HT1080 (cell line): ENCODE measurements at regions not wholly inside any gene's neighbourhood (a gene's known extent, or its start where the extent isn't known, plus 50 kb on each side); places are given as distances from the start of the nearest gene placed in this dataset.

ENCODE experiments used
- DNase-seq: peaks from one replicate; pipeline ENCODE4 v3.0.0-alpha.2; 2015; ENCODE audit warnings: low read depth

- no peak for DNase-seq
Measured at GRCh38 chr13:108005231-108005630, 210.1 kb downstream of the LIG4 start.

DNA sequence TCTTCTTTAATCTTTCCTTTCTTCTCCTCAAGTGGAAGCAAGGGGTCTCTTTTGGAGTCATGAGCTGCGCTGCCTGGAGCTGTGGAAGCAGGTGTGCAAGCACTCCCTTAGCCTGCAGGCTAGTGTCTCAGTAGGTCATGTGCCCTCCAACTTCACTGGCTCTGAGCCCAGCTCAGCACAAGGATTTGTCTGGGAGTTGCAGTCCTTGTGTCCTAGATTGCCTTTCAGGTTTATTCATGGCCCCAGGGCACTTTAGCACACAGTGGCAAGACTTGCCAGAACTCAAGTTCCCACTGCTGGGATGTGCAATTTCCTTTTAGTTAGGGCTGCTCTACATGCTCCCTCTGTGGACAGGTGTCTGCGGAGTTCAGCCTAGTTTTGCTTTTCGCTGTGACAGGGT lies 211.7 kb downstream of the LIG4 start:
- peak; percentile 5 for DNase-seq

DNA sequence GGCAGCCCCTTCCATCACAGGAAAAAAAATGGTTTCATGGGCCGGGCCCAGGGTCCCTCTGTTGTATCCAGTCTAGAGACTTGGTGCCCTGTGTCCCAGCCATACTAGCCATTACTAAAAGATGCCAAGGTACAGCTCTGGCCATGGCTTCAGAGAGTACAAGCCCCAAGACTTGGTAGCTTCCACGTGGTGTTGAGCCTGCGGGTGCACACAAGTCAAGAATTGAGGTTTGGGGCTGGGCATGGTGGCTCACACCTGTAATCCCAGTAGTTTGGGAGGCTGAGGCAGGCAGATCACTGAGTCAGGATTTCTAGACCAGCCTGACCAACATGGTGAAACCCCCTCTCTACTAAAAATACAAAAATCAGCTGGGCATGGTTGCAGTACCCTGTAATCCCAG lies 214.3 kb downstream of the LIG4 start:
- DNase-seq: no peak

DNA sequence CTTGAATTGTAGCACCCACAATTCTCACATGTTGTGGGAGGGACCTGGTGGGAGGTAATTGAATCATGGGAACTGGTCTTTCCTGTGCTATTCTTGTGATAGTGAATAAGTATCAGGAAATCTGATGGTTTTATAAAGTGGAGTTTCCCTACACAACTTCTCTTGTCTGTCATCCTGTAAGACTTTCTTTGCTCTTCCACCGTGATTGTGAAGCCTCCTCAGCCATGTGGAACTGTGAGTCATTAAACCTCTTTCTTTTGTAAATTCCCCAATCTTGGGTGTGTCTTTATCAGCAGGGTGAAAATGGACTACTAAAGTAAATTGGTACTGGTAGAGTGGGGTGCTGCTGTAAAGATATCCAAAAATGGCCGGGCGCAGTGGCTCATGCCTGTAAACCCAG lies 215.6 kb downstream of the LIG4 start:
- DNase-seq: no peak

GRCh38 chr13:107994137-107994536 lies 221.2 kb downstream of the LIG4 start:
- DNase-seq: no peak

GRCh38 chr13:107993239-107993949 lies 221.9 kb downstream of the LIG4 start:
- peak; percentile 42 for DNase-seq

GRCh38 chr13:107992542-107992941 lies 222.8 kb downstream of the LIG4 start:
- DNase-seq: peak; percentile 5

DNA sequence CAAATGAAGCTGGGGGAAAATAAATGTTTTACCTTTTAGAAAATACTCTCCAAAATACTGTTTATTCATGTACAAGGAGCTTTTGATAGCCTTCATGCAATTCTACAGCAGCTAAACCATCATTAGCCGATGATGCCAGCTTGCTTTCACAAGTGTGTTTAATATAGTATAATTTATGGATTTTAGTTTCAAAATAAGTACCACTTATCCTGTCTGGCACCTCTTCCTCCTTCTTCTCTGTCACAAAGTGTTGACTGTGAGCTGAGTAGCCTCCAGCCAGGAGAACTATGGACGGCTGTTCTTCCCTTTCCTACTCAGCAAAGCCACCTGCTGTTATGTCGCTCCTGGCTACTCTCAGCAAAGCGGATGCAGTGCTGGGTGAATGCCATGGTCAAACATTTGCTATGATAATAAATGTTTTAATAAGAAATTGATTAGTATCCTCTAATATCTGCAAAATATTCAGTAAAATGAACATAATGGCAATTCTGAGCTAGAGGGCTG lies 238.2 kb downstream of the LIG4 start:
- no peak for DNase-seq

- DNase-seq: no peak
Measured at GRCh38 chr13:107976628-107977027, 238.7 kb downstream of the LIG4 start.

- no peak for DNase-seq
Measured at GRCh38 chr13:107974409-107974808, 240.9 kb downstream of the LIG4 start.

DNA sequence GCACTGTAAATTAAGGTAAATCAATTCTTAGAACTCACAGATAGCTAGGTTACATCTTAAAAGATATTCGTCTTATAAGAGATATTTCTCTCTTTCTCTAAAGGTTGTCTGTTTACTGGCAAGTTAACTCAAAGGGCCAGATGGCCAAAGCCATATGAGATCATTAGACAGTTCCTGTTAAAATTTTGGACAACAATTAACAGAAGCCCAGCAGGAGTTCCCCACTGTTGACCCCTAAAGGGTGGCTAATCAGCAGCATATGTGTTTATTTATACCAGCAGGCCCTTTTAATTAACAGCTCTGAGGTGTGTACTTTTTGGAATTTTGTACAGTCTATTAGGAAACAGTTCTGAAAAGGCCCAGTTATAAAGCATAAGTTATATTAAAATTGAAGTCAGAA lies 245.8 kb downstream of the LIG4 start:
- no peak for DNase-seq

- no peak for DNase-seq
Measured at GRCh38 chr13:107968470-107968869, 246.9 kb downstream of the LIG4 start.

DNA sequence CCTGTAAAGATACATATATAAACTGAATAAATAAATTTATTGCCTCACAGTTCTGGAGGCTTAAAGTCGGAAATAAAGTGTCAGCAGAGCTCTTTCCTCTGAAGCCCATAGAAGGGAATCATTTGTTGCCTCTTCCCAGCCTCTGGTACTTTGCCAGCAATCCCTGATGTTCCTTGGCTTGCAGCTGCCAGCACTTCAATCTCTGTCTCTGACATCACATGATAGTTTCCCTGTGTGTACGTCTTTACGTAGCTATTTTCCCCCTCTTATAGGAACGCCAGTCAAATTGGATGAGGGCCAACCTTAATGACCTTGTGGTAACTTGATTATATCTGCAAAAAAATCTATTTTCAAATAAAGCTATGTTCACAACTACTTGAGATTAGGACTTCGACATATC lies 250.9 kb downstream of the LIG4 start:
- no peak for DNase-seq

- no peak for DNase-seq
Measured at GRCh38 chr13:107961849-107962608, 253.3 kb downstream of the LIG4 start.

GRCh38 chr13:107960301-107960700 lies 255.0 kb downstream of the LIG4 start:
- DNase-seq: no peak

GRCh38 chr13:107956889-107957288 lies 258.4 kb downstream of the LIG4 start:
- DNase-seq: no peak

- no peak for DNase-seq
Measured at GRCh38 chr13:107942030-107942617, 273.2 kb downstream of the LIG4 start.

GRCh38 chr13:107941345-107942029 lies 273.8 kb downstream of the LIG4 start:
- DNase-seq: no peak

GRCh38 chr13:107937848-107938247 lies 277.5 kb downstream of the LIG4 start:
- DNase-seq: peak; percentile 5

- no peak for DNase-seq
Measured at GRCh38 chr13:107931056-107931455, 284.3 kb downstream of the LIG4 start.

DNA sequence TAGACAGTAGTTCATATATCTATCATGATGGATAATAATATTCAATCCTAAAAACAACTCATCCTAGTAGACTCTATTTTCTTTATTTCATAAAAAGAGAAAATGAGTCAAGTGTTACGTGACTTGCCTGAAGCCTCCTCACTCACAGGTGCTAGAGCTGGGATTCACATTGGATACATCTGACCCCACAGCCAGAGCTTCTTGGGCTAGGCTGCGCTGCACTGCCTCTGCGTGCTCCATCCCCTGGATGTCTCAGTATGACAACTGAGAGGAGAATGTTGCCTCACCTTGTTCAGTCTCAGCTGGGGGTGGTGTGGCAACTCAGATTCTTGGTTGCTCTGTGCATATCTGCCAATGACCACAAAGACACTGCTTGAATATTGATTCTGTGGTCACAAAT lies 286.6 kb downstream of the LIG4 start:
- DNase-seq: no peak

DNA sequence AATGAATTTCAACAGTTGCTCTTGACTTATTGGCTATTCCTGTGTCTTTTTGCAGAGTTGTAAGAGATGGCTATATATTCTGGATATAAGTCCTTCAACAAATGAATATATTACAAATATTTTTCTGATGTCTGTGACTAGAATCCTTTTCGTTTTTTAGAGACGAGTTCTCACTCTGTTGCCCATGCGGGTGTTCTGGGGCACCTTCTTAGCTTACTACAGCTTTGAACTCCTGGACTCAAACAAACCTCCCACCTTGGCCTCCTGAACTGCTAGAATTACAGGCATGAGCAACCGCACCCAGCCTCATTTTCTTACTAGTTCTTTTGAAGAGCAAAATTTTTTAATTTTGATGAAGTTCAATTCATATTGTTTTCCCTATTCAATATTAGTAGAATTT lies 287.8 kb downstream of the LIG4 start:
- DNase-seq: no peak
